Astrocyte (in vitro differentiated cells and primary cell): ENCODE measurements at regions not wholly inside any gene's neighbourhood (a gene's known extent, or its start where the extent isn't known, plus 50 kb on each side); places are given as distances from the start of the nearest gene placed in this dataset.

Experiments used
- DNase-seq: peaks from one replicate; pipeline ENCODE4 v3.0.0-alpha.2; 2010; ENCODE audit warnings: low read depth
- FAIRE-seq: peaks from 2 replicates; lab custom pipeline; 2011; peaks lifted over from hg19 to GRCh38; lab: Jason Lieb, UNC
- H2AFZ ChIP-seq: 2 replicates; pipeline ENCODE4 v1.6.0; 2012; ENCODE audit warnings: low read depth, low read length, inconsistent platforms
- H3K27ac ChIP-seq: 2 replicates; pipeline ENCODE4 v1.5.1; 2011; ENCODE audit warnings: low read depth, low read length, inconsistent platforms
- H3K27me3 ChIP-seq: 2 replicates; pipeline ENCODE4 v1.6.0; 2011; ENCODE audit warnings: low read length, inconsistent platforms; ENCODE audit not compliant: insufficient read depth
- H3K36me3 ChIP-seq: 2 replicates; pipeline ENCODE4 v1.5.1; 2011; ENCODE audit warnings: low read length, inconsistent platforms; ENCODE audit not compliant: insufficient read depth
- H3K4me1 ChIP-seq: 2 replicates; pipeline ENCODE4 v1.5.1; 2011; ENCODE audit warnings: low read length, inconsistent platforms; ENCODE audit not compliant: insufficient read depth
- H3K4me2 ChIP-seq: 2 replicates; pipeline ENCODE4 v1.6.0; 2012; ENCODE audit warnings: low read length, inconsistent platforms
- H3K4me3 ChIP-seq: 2 replicates; pipeline ENCODE4 v1.5.1; 2011; ENCODE audit warnings: low read depth, mild to moderate bottlenecking, low read length, inconsistent platforms; ENCODE audit not compliant: insufficient read depth
- H3K79me2 ChIP-seq: 2 replicates; pipeline ENCODE4 v1.6.0; 2012; ENCODE audit warnings: mild to moderate bottlenecking, low read length, inconsistent platforms; ENCODE audit not compliant: insufficient read depth
- H3K9ac ChIP-seq: 2 replicates; pipeline ENCODE4 v1.6.0; 2012; ENCODE audit warnings: mild to moderate bottlenecking, low read length, inconsistent platforms
- H3K9me3 ChIP-seq: 2 replicates; pipeline ENCODE4 v1.5.1; 2012; ENCODE audit warnings: low read depth, mild to moderate bottlenecking, low read length, inconsistent platforms; ENCODE audit not compliant: insufficient read depth
- H4K20me1 ChIP-seq: 2 replicates; pipeline ENCODE4 v1.6.0; 2012; ENCODE audit warnings: low read length, inconsistent platforms; ENCODE audit not compliant: insufficient read depth
- H3K27ac Mint-ChIP-seq: one replicate; pipeline ENCODE4 v1.8.0; 2021; ENCODE audit warnings: mild to moderate bottlenecking, mixed read lengths; ENCODE audit not compliant: unreplicated experiment
- H3K27me3 Mint-ChIP-seq: one replicate; pipeline ENCODE4 v1.8.0; 2021; ENCODE audit warnings: low read depth, mixed read lengths; ENCODE audit not compliant: unreplicated experiment
- H3K36me3 Mint-ChIP-seq: one replicate; pipeline ENCODE4 v1.8.0; 2021; ENCODE audit warnings: low read depth, mixed read lengths; ENCODE audit not compliant: unreplicated experiment
- H3K4me1 Mint-ChIP-seq: one replicate; pipeline ENCODE4 v1.8.0; 2021; ENCODE audit warnings: low read depth, mixed read lengths; ENCODE audit not compliant: unreplicated experiment
- H3K4me3 Mint-ChIP-seq: one replicate; pipeline ENCODE4 v1.8.0; 2021; ENCODE audit warnings: mild to moderate bottlenecking, moderate library complexity, mixed read lengths; ENCODE audit not compliant: unreplicated experiment
- H3K9me3 Mint-ChIP-seq: one replicate; pipeline ENCODE4 v1.8.0; 2021; ENCODE audit warnings: mild to moderate bottlenecking, mixed read lengths; ENCODE audit not compliant: unreplicated experiment
- EZH2 ChIP-seq: IDR thresholded peaks from 2 replicates; pipeline ENCODE4 v1.6.1; 2012; ENCODE audit warnings: mild to moderate bottlenecking, low read length, inconsistent platforms; ENCODE audit not compliant: insufficient read depth
- TF ChIP-seq, protein P1 (sequence below): IDR thresholded peaks from 2 replicates; pipeline ENCODE4 v1.5.1; 2011; ENCODE audit warnings: low read depth, mild to moderate bottlenecking, inconsistent platforms, low read length, moderate library complexity; ENCODE audit not compliant: insufficient read depth

DNA sequence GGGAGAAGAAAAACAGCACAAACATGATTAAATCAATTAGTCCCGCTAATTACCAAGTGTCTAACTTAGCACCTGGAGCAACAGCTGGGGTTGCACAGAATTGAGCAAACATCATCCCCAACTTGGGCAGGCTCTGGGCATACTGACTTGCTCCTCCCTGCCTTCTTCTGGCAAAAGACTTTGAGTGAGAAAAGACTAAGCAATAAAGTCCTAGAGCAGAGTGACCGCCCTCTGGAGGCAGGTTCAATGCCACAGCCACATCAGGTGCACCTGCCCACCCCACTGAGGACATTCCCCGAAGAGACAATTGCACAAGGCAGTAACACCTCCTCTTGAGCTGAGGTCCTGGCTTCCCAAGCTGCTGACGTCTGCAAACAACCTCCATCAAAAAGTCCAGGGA lies 358.3 kb downstream of the SOX9 start:
- H3K9me3 ChIP-seq, result no peaks in the 10 kb centered on the region
- H3K27ac Mint-ChIP-seq, result no peak overlapping the region
- peaks cover 6% of the 10 kb centered on the region for H3K36me3 Mint-ChIP-seq
- no peaks in the 10 kb centered on the region for H3K27me3 ChIP-seq
- H3K27ac ChIP-seq, result no peak overlapping the region
- no peak overlapping the region for H3K9ac ChIP-seq
- H3K4me3 ChIP-seq, result no peak overlapping the region
- no peak overlapping the region for H2AFZ ChIP-seq
- peaks cover 7% of the 10 kb centered on the region for H3K9me3 Mint-ChIP-seq
- no peak for FAIRE-seq
- no peak for DNase-seq
- H3K79me2 ChIP-seq, result peaks cover 95% of the 10 kb centered on the region
- H4K20me1 ChIP-seq, result peaks cover 89% of the 10 kb centered on the region
- H3K4me3 Mint-ChIP-seq, result no peak overlapping the region
- no peaks in the 10 kb centered on the region for H3K27me3 Mint-ChIP-seq
- no peak overlapping the region for H3K4me2 ChIP-seq
- no peaks in the 10 kb centered on the region for H3K36me3 ChIP-seq
- H3K4me1 Mint-ChIP-seq, result peaks cover 15% of the 10 kb centered on the region
- H3K4me1 ChIP-seq, result peaks cover 12% of the 10 kb centered on the region
- no peak for TF ChIP-seq EZH2
- TF ChIP-seq, protein P1, sequence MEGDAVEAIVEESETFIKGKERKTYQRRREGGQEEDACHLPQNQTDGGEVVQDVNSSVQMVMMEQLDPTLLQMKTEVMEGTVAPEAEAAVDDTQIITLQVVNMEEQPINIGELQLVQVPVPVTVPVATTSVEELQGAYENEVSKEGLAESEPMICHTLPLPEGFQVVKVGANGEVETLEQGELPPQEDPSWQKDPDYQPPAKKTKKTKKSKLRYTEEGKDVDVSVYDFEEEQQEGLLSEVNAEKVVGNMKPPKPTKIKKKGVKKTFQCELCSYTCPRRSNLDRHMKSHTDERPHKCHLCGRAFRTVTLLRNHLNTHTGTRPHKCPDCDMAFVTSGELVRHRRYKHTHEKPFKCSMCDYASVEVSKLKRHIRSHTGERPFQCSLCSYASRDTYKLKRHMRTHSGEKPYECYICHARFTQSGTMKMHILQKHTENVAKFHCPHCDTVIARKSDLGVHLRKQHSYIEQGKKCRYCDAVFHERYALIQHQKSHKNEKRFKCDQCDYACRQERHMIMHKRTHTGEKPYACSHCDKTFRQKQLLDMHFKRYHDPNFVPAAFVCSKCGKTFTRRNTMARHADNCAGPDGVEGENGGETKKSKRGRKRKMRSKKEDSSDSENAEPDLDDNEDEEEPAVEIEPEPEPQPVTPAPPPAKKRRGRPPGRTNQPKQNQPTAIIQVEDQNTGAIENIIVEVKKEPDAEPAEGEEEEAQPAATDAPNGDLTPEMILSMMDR, result no peak

DNA sequence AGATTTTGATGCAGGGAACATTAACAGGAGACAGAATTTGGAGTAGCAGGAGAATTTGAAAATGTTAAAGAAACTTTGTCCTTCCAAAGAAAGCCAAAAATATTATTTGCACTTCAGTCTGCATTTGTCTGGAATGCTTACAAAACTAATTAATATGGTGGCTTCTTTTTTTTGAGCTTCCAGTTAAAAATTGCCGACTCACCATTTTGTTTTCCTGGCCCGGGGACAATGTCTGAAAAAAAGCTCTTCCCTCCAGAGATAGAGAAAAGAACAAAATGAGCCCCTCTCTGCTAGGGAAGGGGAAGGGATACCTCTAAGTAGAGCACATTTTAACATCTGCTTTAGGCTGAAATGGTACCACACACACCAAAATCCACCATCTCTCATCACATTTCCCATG lies 360.8 kb downstream of the SOX9 start:
- H3K27me3 ChIP-seq, result no peaks in the 10 kb centered on the region
- TF ChIP-seq EZH2, result no peak
- TF ChIP-seq, protein P1, result no peak
- Mint-ChIP-seq H3K4me1 (peaks cover 6% of the 10 kb centered on the region), H3K4me3 (no peak overlapping the region), H3K27ac (no peak overlapping the region), H3K27me3 (no peaks in the 10 kb centered on the region), H3K9me3 (peaks cover 6% of the 10 kb centered on the region), H3K36me3 (peaks cover 6% of the 10 kb centered on the region)
- peaks cover 74% of the 10 kb centered on the region for H4K20me1 ChIP-seq
- no peak overlapping the region for H3K27ac ChIP-seq
- H3K4me2 ChIP-seq, result no peak overlapping the region
- FAIRE-seq, result no peak
- DNase-seq, result no peak
- H3K4me3 ChIP-seq, result no peak overlapping the region
- H3K36me3 ChIP-seq, result no peaks in the 10 kb centered on the region
- H3K9ac ChIP-seq, result no peak overlapping the region
- no peaks in the 10 kb centered on the region for H3K9me3 ChIP-seq
- peaks cover 89% of the 10 kb centered on the region for H3K79me2 ChIP-seq
- peaks cover 7% of the 10 kb centered on the region for H3K4me1 ChIP-seq
- no peak overlapping the region for H2AFZ ChIP-seq

DNA sequence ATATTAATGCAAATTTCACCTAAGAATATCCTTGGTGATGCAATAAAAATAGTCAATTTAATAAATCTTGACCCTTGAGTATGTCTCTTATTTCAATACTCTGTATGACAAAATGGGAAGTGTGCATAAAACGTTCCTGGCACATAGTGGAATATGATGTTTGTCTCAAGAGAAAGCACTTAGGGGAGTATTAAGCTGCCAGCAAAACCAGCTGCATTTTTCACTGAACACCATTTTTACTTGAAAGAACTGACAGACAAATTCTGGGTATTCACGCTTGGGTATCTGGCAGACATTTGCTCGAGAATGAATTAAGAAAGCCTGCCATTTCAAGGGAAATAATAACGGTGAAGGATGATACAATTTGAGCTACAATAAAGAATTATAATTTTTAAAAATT lies 364.8 kb downstream of the SOX9 start:
- no peak overlapping the region for H2AFZ ChIP-seq
- H3K9ac ChIP-seq, result no peak overlapping the region
- H3K79me2 ChIP-seq, result peaks cover 88% of the 10 kb centered on the region
- DNase-seq (no peak), FAIRE-seq (no peak)
- no peak overlapping the region for H3K4me2 ChIP-seq
- peaks cover 6% of the 10 kb centered on the region for H3K9me3 Mint-ChIP-seq
- H3K27ac ChIP-seq, result no peak overlapping the region
- H3K4me1 ChIP-seq, result no peaks in the 10 kb centered on the region
- H3K4me3 ChIP-seq, result no peak overlapping the region
- no peak overlapping the region for H3K4me3 Mint-ChIP-seq
- no peaks in the 10 kb centered on the region for H3K36me3 ChIP-seq
- no peaks in the 10 kb centered on the region for H3K27me3 Mint-ChIP-seq
- H3K9me3 ChIP-seq, result no peaks in the 10 kb centered on the region
- no peaks in the 10 kb centered on the region for H3K27me3 ChIP-seq
- H3K36me3 Mint-ChIP-seq, result peaks cover 10% of the 10 kb centered on the region
- peaks cover 72% of the 10 kb centered on the region for H4K20me1 ChIP-seq
- H3K27ac Mint-ChIP-seq, result no peak overlapping the region
- no peak for TF ChIP-seq EZH2
- TF ChIP-seq, protein P1, result no peak
- peaks cover 12% of the 10 kb centered on the region for H3K4me1 Mint-ChIP-seq
